ENCODE measurements at regions not wholly inside any gene's neighbourhood (a gene's known extent, or its start where the extent isn't known, plus 50 kb on each side); places are given as distances from the start of the nearest gene placed in this dataset.

GRCh38 chr10:44195112-44196007 lies 189.5 kb downstream of the CXCL12 start:
- peak; percentile 56 to 57 for DNase-seq (ENCODE audit: low spot score in 2 of 2)
- Histone ChIP-seq H3K36me3 (no peaks in the 10 kb centered on the region), H3K27ac (no peak overlapping the region), H3K27me3 (no peaks in the 10 kb centered on the region), H3K4me3 (no peak overlapping the region), H3K4me1 (peaks cover 0 to 45% (median 11%) of the 10 kb centered on the region in 4 donors), H3K9me3 (peaks cover 0 to 5% (median 0%) of the 10 kb centered on the region in 4 donors)
- WGBS, 2 donors = 58 to 66% methylated on average over 9 of the region's 9 CpGs
- TF ChIP-seq POLR2A (IDR thresholded peaks at IDR 0.05) (no peak), EP300 (IDR thresholded peaks at IDR 0.05) (peak in 1 of 2 donors; percentile 45)

GRCh38 chr10:44194435-44194834 lies 190.5 kb downstream of the CXCL12 start:
- Histone ChIP-seq H3K9me3 (peaks cover 0 to 5% (median 0%) of the 10 kb centered on the region in 4 donors), H3K4me1 (peaks cover 0 to 45% (median 11%) of the 10 kb centered on the region in 4 donors), H3K27ac (no peak overlapping the region), H3K27me3 (no peaks in the 10 kb centered on the region), H3K4me3 (no peak overlapping the region), H3K36me3 (no peaks in the 10 kb centered on the region)
- no peak for DNase-seq (ENCODE audit: low spot score in 2 of 2)
- TF ChIP-seq CTCF (IDR thresholded peaks at IDR 0.05) = no peak
- TF ChIP-seq EP300 (IDR thresholded peaks at IDR 0.05) = no peak
- no peak for TF ChIP-seq POLR2A (IDR thresholded peaks at IDR 0.05)
- 86 to 87% methylated on average over 2 of the region's 2 CpGs for WGBS, 2 donors

- TF ChIP-seq CTCF (IDR thresholded peaks at IDR 0.05) (no peak), EP300 (IDR thresholded peaks at IDR 0.05) (no peak), POLR2A (IDR thresholded peaks at IDR 0.05) (no peak)
- Histone ChIP-seq H3K27ac (no peak overlapping the region), H3K4me1 (peaks cover 0 to 41% (median 11%) of the 10 kb centered on the region in 4 donors), H3K36me3 (no peaks in the 10 kb centered on the region), H3K27me3 (no peaks in the 10 kb centered on the region), H3K4me3 (no peak overlapping the region), H3K9me3 (peaks cover 0 to 5% (median 0%) of the 10 kb centered on the region in 4 donors)
- no peak for DNase-seq (ENCODE audit: low spot score in 2 of 2)
- 60 to 82% methylated on average over 5 of the region's 5 CpGs for WGBS, 2 donors
These were observed 191.2 kb downstream of the CXCL12 start for GRCh38 chr10:44193567-44194220.

GRCh38 chr10:44193166-44193565 lies 191.7 kb downstream of the CXCL12 start:
- no peak overlapping the region for H3K4me3 ChIP-seq
- no peaks in the 10 kb centered on the region for H3K27me3 ChIP-seq
- DNase-seq (ENCODE audit: low spot score in 2 of 2) = no peak
- peaks cover 0 to 5% (median 0%) of the 10 kb centered on the region in 4 donors for H3K9me3 ChIP-seq
- H3K36me3 ChIP-seq = no peaks in the 10 kb centered on the region
- peaks cover 0 to 35% (median 8%) of the 10 kb centered on the region in 4 donors for H3K4me1 ChIP-seq
- no peak for TF ChIP-seq EP300 (IDR thresholded peaks at IDR 0.05)
- no peak for TF ChIP-seq CTCF (IDR thresholded peaks at IDR 0.05)
- no peak for TF ChIP-seq POLR2A (IDR thresholded peaks at IDR 0.05)
- no peak overlapping the region for H3K27ac ChIP-seq
- WGBS, 2 donors = 73 to 80% methylated on average over 3 of the region's 3 CpGs

- DNase-seq (ENCODE audit: low spot score in 2 of 2) = no peak
- Histone ChIP-seq H3K36me3 (no peaks in the 10 kb centered on the region), H3K27me3 (no peaks in the 10 kb centered on the region), H3K4me1 (peaks cover 0 to 28% (median 4%) of the 10 kb centered on the region in 4 donors), H3K9me3 (peaks cover 0 to 5% (median 0%) of the 10 kb centered on the region in 4 donors), H3K4me3 (no peak overlapping the region), H3K27ac (no peak overlapping the region)
- WGBS, 2 donors = 73 to 95% methylated on average over 6 of the region's 6 CpGs
- TF ChIP-seq POLR2A (IDR thresholded peaks at IDR 0.05) (no peak), CTCF (IDR thresholded peaks at IDR 0.05) (no peak), EP300 (IDR thresholded peaks at IDR 0.05) (no peak)
These were observed 192.5 kb downstream of the CXCL12 start for GRCh38 chr10:44192435-44192834.

All from tibial nerve (tissue), 4 donors.